COLO668 (cell line): ENCODE measurements at regions not wholly inside any gene's neighbourhood (a gene's known extent, or its start where the extent isn't known, plus 50 kb on each side); places are given as distances from the start of the nearest gene placed in this dataset.
"Not testable (repeated sequence)": the region's sequence is repeated elsewhere in the genome, so short reads cannot be mapped to it uniquely, and the experiment has no call there.

Experiments
- DNase-seq: peaks from one replicate; lab custom pipeline; 2025; ENCODE audit not compliant: unreplicated experiment; lab: John Stamatoyannopoulos, UW

DNA sequence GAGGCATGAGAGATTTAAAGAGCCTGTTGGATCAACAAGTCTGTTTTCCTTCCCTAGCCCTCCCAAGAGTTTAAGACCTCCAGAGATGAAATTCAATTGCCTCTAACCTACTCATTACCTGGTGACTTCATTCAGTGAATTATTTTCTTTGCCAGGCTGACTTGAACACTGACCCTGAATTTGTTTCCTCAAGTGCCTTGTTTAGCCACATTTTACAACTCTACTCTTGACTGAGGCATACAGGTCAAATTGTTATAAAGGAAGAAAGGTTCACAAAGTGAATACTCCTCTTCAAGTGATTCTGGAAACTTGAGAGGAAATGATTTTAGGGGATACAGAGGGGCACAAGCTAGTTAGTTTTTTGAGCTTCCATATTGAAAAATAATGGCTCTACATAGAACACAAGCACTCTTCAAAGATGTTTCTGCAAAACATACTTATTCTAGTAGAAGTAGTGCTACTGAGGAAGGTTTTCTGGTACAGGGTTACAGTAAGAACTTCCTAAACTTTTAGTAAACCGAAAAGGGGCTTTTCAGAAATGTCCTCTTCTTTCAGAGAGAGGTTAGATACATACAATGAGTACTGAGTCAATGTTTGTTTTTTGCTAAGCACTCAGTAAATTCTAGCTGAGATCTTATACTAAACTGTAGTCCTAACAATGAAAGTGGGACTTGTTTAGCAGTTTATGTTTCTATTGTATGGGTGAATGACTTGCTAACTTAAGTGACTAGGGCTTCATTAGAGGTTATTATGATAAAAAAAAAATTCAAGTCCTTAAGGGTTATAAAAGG, 137.4 kb upstream of the SATB1 start:
- no peak for DNase-seq

GRCh38 chr3:18559331-18559842, 134.2 kb upstream of the SATB1 start:
- peak; percentile 24 for DNase-seq

DNA sequence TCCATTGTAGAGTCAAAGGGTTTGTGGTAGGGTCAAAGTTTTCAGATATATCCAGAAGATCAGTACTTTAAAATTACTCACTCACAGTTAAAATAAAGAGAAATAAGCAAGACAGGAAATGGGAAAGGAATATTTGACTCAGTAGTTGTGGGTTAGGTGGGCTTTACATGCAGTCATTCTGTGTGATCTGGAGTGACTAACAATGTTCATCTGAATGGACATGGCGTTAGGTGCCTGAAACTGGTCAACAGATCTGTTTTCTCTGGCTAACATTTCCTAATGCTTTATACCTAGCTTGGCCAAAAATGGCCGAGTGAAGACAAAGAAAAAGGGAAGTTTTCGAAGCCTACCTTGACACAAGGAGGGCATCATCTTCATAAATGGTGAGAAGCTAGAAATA, 133.4 kb upstream of the SATB1 start:
- DNase-seq: no peak

DNA sequence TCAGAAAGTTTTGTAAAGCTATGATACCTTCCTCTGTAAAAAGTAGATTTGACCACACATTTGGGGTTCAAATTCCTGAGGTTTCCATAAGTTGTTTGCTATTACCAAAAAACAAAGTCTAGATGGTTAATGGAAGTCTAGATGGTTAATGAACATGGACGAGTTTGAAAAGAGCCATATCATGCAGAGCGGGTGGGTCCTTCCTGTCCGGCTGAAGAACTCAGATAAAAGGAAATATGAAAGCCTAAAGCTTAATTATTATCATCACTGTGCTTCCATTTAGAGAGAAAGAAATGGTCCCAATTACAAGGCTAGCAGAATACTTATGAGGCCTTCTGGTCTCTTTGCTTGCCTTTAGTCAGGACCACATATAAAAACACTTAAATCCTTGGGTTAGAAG, 132.1 kb upstream of the SATB1 start:
- DNase-seq: no peak

DNA sequence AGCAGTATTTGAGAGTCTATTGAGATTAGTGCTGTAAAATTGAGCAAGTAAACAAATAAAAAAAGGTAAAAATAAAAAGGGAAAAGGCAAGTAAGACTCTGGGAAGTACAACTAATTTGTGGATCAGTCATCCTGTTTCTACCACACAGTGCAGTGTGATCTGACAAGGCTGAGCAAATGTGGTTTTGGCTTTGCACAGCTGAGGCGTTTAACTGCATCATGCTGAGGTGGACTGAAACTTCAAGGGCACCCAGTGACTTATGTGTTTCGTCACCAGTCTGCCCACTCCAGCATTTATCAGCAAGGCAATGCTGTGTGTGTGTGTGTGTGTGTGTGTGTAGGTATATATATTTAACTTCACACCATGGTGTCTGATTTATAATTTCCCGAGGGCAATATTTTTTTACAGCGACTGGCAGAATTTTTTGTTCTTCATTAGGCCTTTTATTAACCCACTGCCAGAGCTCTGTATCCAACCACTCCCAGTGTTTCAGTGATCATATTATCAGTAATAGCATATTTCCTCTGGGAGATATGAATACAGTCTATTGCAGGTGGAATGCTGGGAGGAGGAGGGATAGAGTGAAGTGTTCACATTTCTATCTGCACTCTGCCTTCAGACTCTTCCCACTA, 131.5 kb upstream of the SATB1 start:
- DNase-seq: no peak

- no peak for DNase-seq
Observed at GRCh38 chr3:18556001-18556408, 130.9 kb upstream of the SATB1 start.

GRCh38 chr3:18552579-18553105, 127.5 kb upstream of the SATB1 start:
- DNase-seq: not testable (repeated sequence)

DNA sequence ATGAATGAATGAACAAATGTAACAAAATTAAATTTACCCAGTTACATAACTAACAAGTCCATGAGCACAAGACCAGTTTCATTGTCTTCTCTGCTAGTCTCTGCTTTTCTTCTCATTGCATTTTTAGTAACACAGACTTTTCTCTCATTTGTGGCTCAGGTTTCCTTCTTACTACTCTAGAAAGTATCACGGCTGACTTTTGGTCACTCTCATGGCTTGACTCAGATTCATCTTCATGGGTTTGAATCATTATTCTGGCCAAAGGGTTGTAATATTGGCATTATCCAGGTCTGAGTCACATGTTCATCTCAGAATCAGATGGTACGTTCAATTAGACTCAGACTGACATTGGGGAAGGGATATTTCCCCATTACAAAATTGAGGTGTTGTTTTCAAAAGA, 121.5 kb upstream of the SATB1 start:
- DNase-seq: no peak

- no peak for DNase-seq
Observed at GRCh38 chr3:18544146-18544545, 119.0 kb upstream of the SATB1 start.

- no peak for DNase-seq
Observed at GRCh38 chr3:18538463-18539230, 113.5 kb upstream of the SATB1 start.

GRCh38 chr3:18533039-18533438, 107.9 kb upstream of the SATB1 start:
- no peak for DNase-seq

DNA sequence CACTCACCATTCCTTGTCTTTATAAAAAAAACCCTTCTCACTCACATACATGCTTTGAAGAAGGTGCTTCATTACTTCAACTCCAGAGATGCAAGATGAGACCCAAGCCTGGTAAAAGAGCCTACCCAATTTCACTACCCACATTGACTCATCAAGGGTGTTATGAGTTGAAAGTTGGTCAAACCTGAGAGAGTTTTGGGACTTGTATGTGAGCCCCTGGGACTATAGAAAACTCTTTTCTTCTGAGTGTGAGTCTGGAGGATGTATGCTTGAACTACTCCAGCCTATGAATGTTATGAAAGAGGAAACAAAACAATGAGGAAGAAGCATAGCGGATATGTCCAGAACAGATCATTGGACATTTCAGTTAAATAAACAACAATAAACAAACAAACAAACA, 106.5 kb upstream of the SATB1 start:
- no peak for DNase-seq

DNA sequence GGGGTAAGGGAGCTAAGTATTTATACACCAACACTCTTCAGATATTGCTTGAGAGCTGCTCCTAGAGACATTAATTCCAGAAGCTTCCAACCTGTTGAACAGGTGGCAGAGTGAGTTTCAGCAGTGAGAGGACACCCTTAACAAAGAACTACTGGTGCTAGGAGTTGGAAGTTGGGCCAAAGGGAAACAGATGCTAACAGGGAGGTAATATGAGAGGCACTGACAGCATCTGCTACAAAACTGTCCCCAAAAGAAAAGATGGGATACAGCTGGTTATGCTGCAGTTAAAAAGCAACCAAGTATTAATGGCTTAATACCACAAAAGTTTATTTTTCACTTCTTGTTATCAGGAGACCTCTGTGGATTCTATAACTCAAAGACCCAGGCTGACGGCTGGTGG, 104.5 kb upstream of the SATB1 start:
- no peak for DNase-seq

DNA sequence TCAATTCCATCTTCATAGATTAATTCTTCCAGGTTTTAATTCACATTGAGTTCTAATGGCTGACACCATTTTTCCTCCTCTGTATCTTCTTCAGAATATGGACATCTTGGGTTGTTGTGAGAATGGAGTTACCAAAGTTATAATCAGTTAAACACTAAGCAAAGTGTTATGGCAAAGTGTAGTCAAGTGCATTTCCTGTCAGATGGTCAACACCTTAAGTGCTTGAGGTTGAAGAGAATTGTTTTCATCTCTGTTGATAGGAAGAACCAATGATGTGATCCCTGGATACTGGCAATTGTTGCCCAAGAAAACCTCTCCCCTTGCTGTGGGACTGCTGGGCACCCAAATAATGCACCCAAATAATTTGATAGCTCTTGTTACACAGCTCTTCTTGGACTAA, 102.6 kb upstream of the SATB1 start:
- DNase-seq: no peak

DNA sequence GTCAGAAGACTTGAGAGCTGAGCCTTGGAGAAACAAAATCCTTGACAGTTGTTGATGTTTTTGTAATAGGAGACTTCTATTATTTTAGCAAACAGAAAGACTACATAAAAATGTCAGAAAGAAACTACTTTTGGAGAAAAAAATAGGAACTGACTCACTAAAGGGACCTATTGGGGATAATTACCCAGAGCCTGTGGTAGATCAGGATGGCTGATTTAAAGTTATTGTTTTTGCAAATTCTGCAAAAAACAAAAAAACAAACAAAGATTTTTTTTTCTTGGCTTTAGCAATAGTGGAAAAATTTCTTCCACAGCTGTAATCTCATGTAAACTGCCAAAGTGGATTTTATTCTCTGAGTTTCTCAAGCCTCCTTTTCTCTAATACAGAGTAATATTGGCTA, 101.5 kb upstream of the SATB1 start:
- no peak for DNase-seq

DNA sequence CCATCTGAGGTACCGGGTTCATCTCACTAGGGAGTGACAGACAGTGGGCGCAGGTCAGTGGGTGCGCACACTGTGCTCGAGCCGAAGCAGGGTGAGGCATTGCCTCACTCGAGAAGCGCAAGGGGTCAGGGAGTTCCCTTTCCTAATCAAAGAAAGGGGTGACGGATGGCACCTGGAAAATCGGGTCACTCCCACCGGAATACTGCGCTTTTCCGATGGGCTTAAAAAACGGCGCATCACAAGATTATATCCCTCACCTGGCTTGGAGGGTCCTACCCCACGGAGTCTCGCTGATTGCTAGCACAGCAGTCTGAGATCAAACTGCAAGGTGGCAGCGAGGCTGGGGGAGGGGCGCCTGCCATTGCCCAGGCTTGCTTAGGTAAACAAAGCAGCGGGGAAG, 91.0 kb upstream of the SATB1 start:
- not testable (repeated sequence) for DNase-seq

GRCh38 chr3:18513091-18513490, 88.0 kb upstream of the SATB1 start:
- no peak for DNase-seq

DNA sequence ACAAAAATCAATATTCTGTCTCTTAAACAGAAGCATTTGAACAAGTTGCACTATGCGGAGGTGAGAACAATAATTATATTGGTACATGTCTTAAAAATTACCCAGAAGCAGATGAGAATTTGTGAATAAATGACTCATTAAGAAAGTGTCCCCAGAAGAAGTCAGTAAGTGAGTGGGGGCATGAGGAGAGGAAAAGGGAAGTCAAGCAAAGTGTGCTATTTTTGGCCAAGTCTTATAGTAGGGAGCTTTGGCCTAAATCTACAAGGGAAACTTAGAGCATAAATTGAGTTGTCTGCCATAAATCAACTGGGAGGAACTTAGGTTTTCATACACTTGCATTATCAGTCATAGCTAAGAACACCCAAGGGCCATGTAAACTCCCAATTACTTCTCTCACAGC, 86.9 kb upstream of the SATB1 start:
- DNase-seq: no peak

- DNase-seq: no peak
Observed at GRCh38 chr3:18510947-18511346, 85.8 kb upstream of the SATB1 start.

GRCh38 chr3:18507333-18507732, 82.2 kb upstream of the SATB1 start:
- no peak for DNase-seq

DNA sequence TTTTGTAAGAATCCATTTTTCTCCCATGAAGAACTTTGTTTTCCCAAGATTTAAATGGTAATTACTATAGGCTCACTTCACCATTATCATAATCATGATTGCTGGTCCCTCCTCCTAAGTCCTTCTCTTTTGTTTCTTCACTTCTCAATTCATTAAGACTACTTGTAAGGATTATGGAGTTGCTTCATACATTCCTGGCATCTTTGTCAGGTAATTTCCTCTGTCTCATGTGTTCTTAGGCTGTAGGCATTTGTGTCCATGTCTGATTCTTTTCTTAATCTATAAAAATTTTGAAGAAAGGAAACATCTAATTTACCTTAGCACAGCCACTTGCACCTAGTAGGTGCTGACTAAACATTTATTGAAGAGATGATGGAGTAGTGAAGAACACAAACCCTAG, 79.9 kb upstream of the SATB1 start:
- DNase-seq: no peak
